IMR-90 (cell line): ENCODE measurements at regions not wholly inside any gene's neighbourhood (a gene's known extent, or its start where the extent isn't known, plus 50 kb on each side); places are given as distances from the start of the nearest gene placed in this dataset.

ENCODE experiments used
- ATAC-seq: fragments of 200-7000 bp; cut with Tn5 transposase; 2 replicates; pipeline ENCODE4 v1.9.1; 2020; ENCODE audit warnings: low read depth, mild to moderate bottlenecking, moderate library complexity
- BruUV-seq: library from RNA; stranded (reverse); fragments of 400-500 nt; replicated peaks from 2 replicates; lab custom pipeline; 2021; lab: Mats Ljungman, UMichigan
- CTCF ChIA-PET: fragments of 300-600 bp; formaldehyde crosslinking; extraction: SDS; loops from one replicate; lab custom pipeline; 2021; ENCODE audit warnings: antibody characterized with exemption; lab: Yijun Ruan, JAX
- POLR2A ChIA-PET: fragments of 300-600 bp; sonication (Branson Sonifier 250); formaldehyde crosslinking; loops from one replicate; lab custom pipeline; 2022; ENCODE audit warnings: antibody characterized with exemption; ENCODE audit not compliant: unreplicated experiment; lab: Charles Lee
- DNase-seq: peaks from one replicate; pipeline ENCODE4 v3.0.0; 2013
- H2AFZ ChIP-seq: replicated peaks from 2 replicates; pipeline ENCODE3; 2013; ENCODE audit warnings: low read length, mild to moderate bottlenecking; ENCODE audit not compliant: poor library complexity
- H2AK5ac ChIP-seq: 2 replicates; pipeline ENCODE4 v1.6.1; 2013; ENCODE audit warnings: low read depth, low read length, inconsistent platforms
- H2AK9ac ChIP-seq: replicated peaks from 2 replicates; pipeline ENCODE3; 2013; ENCODE audit warnings: mild to moderate bottlenecking, low read depth, low read length, moderate library complexity; ENCODE audit not compliant: poor library complexity
- H2BK120ac ChIP-seq: 2 replicates; pipeline ENCODE4 v1.6.1; 2013; ENCODE audit warnings: low read depth, low read length, inconsistent platforms
- H2BK15ac ChIP-seq: 3 replicates; pipeline ENCODE4 v1.6.1; 2013; ENCODE audit warnings: low read depth, low read length, inconsistent platforms
- H2BK20ac ChIP-seq: 2 replicates; pipeline ENCODE4 v1.6.1; 2013; ENCODE audit warnings: low read depth, mild to moderate bottlenecking, inconsistent platforms, low read length, moderate library complexity
- H2BK5ac ChIP-seq: 2 replicates; pipeline ENCODE4 v1.6.1; 2013; ENCODE audit warnings: mild to moderate bottlenecking, low read depth, low read length, inconsistent platforms; ENCODE audit not compliant: poor library complexity, severe bottlenecking
- H3K14ac ChIP-seq: replicated peaks from 2 replicates; pipeline ENCODE4 v1.6.1; 2013; ENCODE audit warnings: low read depth, low read length, inconsistent platforms
- H3K18ac ChIP-seq: 2 replicates; pipeline ENCODE4 v1.6.1; 2013; ENCODE audit warnings: low read depth, low read length, control low read depth
- H3K23ac ChIP-seq: 2 replicates; pipeline ENCODE4 v1.6.1; 2013; ENCODE audit warnings: low read depth, low read length, inconsistent platforms
- H3K27ac ChIP-seq: 2 replicates; pipeline ENCODE4 v1.5.1; 2013; ENCODE audit warnings: mild to moderate bottlenecking, control low read depth, low read length; ENCODE audit not compliant: insufficient read depth
- H3K27me3 ChIP-seq: 2 replicates; pipeline ENCODE4 v1.6.1; 2013; ENCODE audit warnings: low read length; ENCODE audit not compliant: control insufficient read depth, insufficient read depth
- H3K36me3 ChIP-seq: 2 replicates; pipeline ENCODE4 v1.6.1; 2013; ENCODE audit warnings: low read length, mixed read lengths; ENCODE audit not compliant: control insufficient read depth, insufficient read depth
- H3K4ac ChIP-seq: 2 replicates; pipeline ENCODE4 v1.6.1; 2013; ENCODE audit warnings: low read depth, low read length, inconsistent platforms
- H3K4me1 ChIP-seq: 2 replicates; pipeline ENCODE4 v1.6.1; 2013; ENCODE audit warnings: low read length, mixed read lengths; ENCODE audit not compliant: control insufficient read depth, insufficient read depth
- H3K4me2 ChIP-seq: 2 replicates; pipeline ENCODE4 v1.6.1; 2013; ENCODE audit warnings: low read depth, mild to moderate bottlenecking, control low read depth, low read length, moderate library complexity
- H3K4me3 ChIP-seq: 2 replicates; pipeline ENCODE4 v1.5.1; 2013; ENCODE audit warnings: low read depth, mild to moderate bottlenecking, control low read depth, low read length, moderate library complexity; ENCODE audit not compliant: insufficient read depth
- H3K56ac ChIP-seq: 2 replicates; pipeline ENCODE4 v1.6.1; 2013; ENCODE audit warnings: low read length, inconsistent platforms; ENCODE audit not compliant: insufficient read depth; ENCODE audit errors: extremely low read depth
- H3K79me1 ChIP-seq, 2 experiments: 2 replicates each; pipeline ENCODE4 v1.6.1; 2013; ENCODE audit warnings: low read length in 2 of 2, inconsistent platforms in 1 of 2, low read depth in 1 of 2
- H3K9ac ChIP-seq: 2 replicates; pipeline ENCODE4 v1.6.1; 2013; ENCODE audit warnings: low read depth, low read length, control low read depth
- H3K9me1 ChIP-seq: 2 replicates; pipeline ENCODE4 v1.6.1; 2013; ENCODE audit warnings: low read length, inconsistent platforms; ENCODE audit not compliant: insufficient read depth
- H3K9me3 ChIP-seq: 2 replicates; pipeline ENCODE4 v1.6.1; 2013; ENCODE audit warnings: low read length; ENCODE audit not compliant: control insufficient read depth, insufficient read depth
- H4K20me1 ChIP-seq: 2 replicates; pipeline ENCODE4 v1.6.1; 2013; ENCODE audit warnings: low read length, inconsistent platforms; ENCODE audit not compliant: insufficient read depth
- H4K5ac ChIP-seq: 2 replicates; pipeline ENCODE4 v1.6.1; 2013; ENCODE audit warnings: mild to moderate bottlenecking, low read depth, low read length, control low read depth
- H4K8ac ChIP-seq, 2 experiments: 2 replicates each; pipeline ENCODE4 v1.6.1; 2013; ENCODE audit warnings: low read depth in 2 of 2, low read length in 2 of 2, control low read depth in 1 of 2, inconsistent platforms in 1 of 2
- H4K91ac ChIP-seq: 2 replicates; pipeline ENCODE4 v1.6.1; 2013; ENCODE audit warnings: low read depth, low read length, inconsistent platforms; ENCODE audit not compliant: insufficient read depth
- BHLHE40 ChIP-seq: fragments of 150-350 bp; IDR thresholded peaks from 2 replicates; pipeline ENCODE4 v1.6.1; 2016; ENCODE audit warnings: mild to moderate bottlenecking, low read depth, low read length
- CEBPB ChIP-seq: IDR thresholded peaks from 2 replicates; pipeline ENCODE4 v1.6.1; 2012; ENCODE audit warnings: low read depth, low read length, improper control_type of control experiment
- CHD1 ChIP-seq: IDR thresholded peaks from 2 replicates; pipeline ENCODE4 v1.6.1; 2012; ENCODE audit warnings: low read depth, low read length, improper control_type of control experiment
- FOS ChIP-seq: fragments of 150-350 bp; IDR thresholded peaks from 2 replicates; pipeline ENCODE4 v1.6.1; 2016; ENCODE audit warnings: low read depth, low read length
- MAFK ChIP-seq: IDR thresholded peaks from 2 replicates; pipeline ENCODE4 v1.6.1; 2012; ENCODE audit warnings: low read depth, low read length, improper control_type of control experiment
- MAZ ChIP-seq: IDR thresholded peaks from 2 replicates; pipeline ENCODE4 v1.6.1; 2012; ENCODE audit warnings: low read depth, mild to moderate bottlenecking, low read length, improper control_type of control experiment, moderate library complexity, borderline replicate concordance
- MXI1 ChIP-seq: IDR thresholded peaks from 2 replicates; pipeline ENCODE4 v1.6.1; 2012; ENCODE audit warnings: low read depth, mild to moderate bottlenecking, low read length, moderate library complexity, borderline replicate concordance
- NFE2L2 ChIP-seq: fragments of 150-350 bp; IDR thresholded peaks from 2 replicates; pipeline ENCODE4 v1.6.1; 2016; ENCODE audit warnings: low read depth, mild to moderate bottlenecking, low read length
- POLR2A ChIP-seq: IDR thresholded peaks from 2 replicates; pipeline ENCODE4 v1.6.1; 2012; ENCODE audit warnings: mild to moderate bottlenecking, low read depth, low read length
- RAD21 ChIP-seq: IDR thresholded peaks from 2 replicates; pipeline ENCODE4 v1.6.1; 2012; ENCODE audit warnings: low read length, improper control_type of control experiment
- RCOR1 ChIP-seq: IDR thresholded peaks from 2 replicates; pipeline ENCODE4 v1.6.1; 2012; ENCODE audit warnings: mild to moderate bottlenecking, low read length, improper control_type of control experiment; ENCODE audit not compliant: insufficient replicate concordance
- RFX5 ChIP-seq: IDR thresholded peaks from 2 replicates; pipeline ENCODE4 v1.8.0; 2012; ENCODE audit warnings: low read depth, mild to moderate bottlenecking, low read length, moderate library complexity
- SMC3 ChIP-seq: fragments of 150-350 bp; IDR thresholded peaks from 2 replicates; pipeline ENCODE4 v1.6.1; 2016; ENCODE audit warnings: low read depth, mild to moderate bottlenecking, antibody characterized with exemption, low read length, moderate library complexity
- dilution Hi-C: fragments of 300-500 bp; cut with HindIII; formaldehyde crosslinking; loops from one replicate; pipeline ENCODE4 v1.14.3; 2018; ENCODE audit warnings: low sequenced_read_pairs; ENCODE audit not compliant: unreplicated experiment
- in situ Hi-C: fragments of 300-500 bp; cut with MboI; formaldehyde crosslinking; loops from 3 replicates; pipeline ENCODE4 v1.14.3; 2019; ENCODE audit warnings: low sequenced_read_pairs, inconsistent platforms, mixed read lengths
- intact Hi-C: fragments of 100-400 bp; cut with micrococcal nuclease; formaldehyde crosslinking; loops from 2 replicates; pipeline ENCODE4 v1.10.0; 2022
- TF ChIP-seq, protein P1 (sequence below): fragments of 150-350 bp; IDR thresholded peaks from 2 replicates; pipeline ENCODE4 v1.6.1; 2016; ENCODE audit warnings: low read depth, mild to moderate bottlenecking, low read length, moderate library complexity, borderline replicate concordance
- TF ChIP-seq, protein P2 (sequence below): conservative IDR thresholded peaks from 2 replicates; pipeline ENCODE4 v1.5.1; 2012; ENCODE audit warnings: mild to moderate bottlenecking, low read depth, low read length, improper control_type of control experiment
- TF ChIP-seq, protein P3 (sequence below): fragments of 150-350 bp; IDR thresholded peaks from 2 replicates; pipeline ENCODE4 v1.6.1; 2017; ENCODE audit warnings: mild to moderate bottlenecking, antibody characterized with exemption, low read length, low read depth

DNA sequence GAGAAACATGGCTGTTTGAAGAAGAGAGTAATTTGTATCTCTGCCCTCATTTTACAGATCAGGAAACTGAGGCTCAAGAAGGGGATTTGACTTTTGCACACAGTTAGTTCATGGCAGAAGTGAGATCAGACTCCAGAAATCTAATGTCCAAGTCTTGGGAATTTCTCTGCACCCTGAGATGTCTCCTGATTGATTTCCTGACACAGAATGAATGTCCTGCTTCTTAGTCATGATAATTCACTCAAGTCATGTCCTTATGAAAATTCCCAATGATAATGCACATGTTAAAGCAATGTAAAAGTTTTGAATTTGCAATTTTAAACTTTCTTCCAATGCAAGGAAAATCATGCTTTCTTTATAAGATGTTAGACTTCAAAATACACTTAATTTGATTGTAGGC, 105.9 kb downstream of the ACKR3 start:
- DNase-seq, result no peak
- H3K4ac ChIP-seq, result no peak overlapping the region
- in situ Hi-C loops, result no loop called here
- no peak overlapping the region for H2BK120ac ChIP-seq
- no peaks in the 10 kb centered on the region for H3K36me3 ChIP-seq
- no peak overlapping the region for H3K23ac ChIP-seq
- H4K91ac ChIP-seq, result no peak overlapping the region
- H3K4me1 ChIP-seq, result peaks cover under 1% of the 10 kb centered on the region
- H3K27me3 ChIP-seq, result peaks cover 17% of the 10 kb centered on the region
- H2BK5ac ChIP-seq, result no peak overlapping the region
- H2AFZ ChIP-seq, result no peak overlapping the region
- no peaks in the 10 kb centered on the region for H3K9me1 ChIP-seq
- H3K79me1 ChIP-seq, result no peaks in the 10 kb centered on the region
- no peak overlapping the region for H3K4me2 ChIP-seq
- no peak for ATAC-seq
- H2BK15ac ChIP-seq, result no peak overlapping the region
- ChIA-PET CTCF (no interaction called here), POLR2A (no interaction called here)
- H2BK20ac ChIP-seq, result no peak overlapping the region
- no peak overlapping the region for H2AK9ac ChIP-seq
- no peak overlapping the region for H3K14ac ChIP-seq
- dilution Hi-C loops, result no loop called here
- no peak overlapping the region for H4K5ac ChIP-seq
- intact Hi-C loops, result no loop called here
- no peak overlapping the region for H2AK5ac ChIP-seq
- no peaks in the 10 kb centered on the region for H4K20me1 ChIP-seq
- BruUV-seq, result no TSS peak
- TF ChIP-seq FOS (no peak), SMC3 (no peak), RAD21 (no peak), RFX5 (no peak), BHLHE40 (no peak), RCOR1 (no peak), MAZ (no peak), POLR2A (no peak), NFE2L2 (no peak), MXI1 (no peak), MAFK (no peak), CEBPB (no peak), CHD1 (no peak)
- TF ChIP-seq, protein P1, sequence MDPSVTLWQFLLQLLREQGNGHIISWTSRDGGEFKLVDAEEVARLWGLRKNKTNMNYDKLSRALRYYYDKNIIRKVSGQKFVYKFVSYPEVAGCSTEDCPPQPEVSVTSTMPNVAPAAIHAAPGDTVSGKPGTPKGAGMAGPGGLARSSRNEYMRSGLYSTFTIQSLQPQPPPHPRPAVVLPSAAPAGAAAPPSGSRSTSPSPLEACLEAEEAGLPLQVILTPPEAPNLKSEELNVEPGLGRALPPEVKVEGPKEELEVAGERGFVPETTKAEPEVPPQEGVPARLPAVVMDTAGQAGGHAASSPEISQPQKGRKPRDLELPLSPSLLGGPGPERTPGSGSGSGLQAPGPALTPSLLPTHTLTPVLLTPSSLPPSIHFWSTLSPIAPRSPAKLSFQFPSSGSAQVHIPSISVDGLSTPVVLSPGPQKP, result no peak
- TF ChIP-seq, protein P2, sequence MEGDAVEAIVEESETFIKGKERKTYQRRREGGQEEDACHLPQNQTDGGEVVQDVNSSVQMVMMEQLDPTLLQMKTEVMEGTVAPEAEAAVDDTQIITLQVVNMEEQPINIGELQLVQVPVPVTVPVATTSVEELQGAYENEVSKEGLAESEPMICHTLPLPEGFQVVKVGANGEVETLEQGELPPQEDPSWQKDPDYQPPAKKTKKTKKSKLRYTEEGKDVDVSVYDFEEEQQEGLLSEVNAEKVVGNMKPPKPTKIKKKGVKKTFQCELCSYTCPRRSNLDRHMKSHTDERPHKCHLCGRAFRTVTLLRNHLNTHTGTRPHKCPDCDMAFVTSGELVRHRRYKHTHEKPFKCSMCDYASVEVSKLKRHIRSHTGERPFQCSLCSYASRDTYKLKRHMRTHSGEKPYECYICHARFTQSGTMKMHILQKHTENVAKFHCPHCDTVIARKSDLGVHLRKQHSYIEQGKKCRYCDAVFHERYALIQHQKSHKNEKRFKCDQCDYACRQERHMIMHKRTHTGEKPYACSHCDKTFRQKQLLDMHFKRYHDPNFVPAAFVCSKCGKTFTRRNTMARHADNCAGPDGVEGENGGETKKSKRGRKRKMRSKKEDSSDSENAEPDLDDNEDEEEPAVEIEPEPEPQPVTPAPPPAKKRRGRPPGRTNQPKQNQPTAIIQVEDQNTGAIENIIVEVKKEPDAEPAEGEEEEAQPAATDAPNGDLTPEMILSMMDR, result no peak
- TF ChIP-seq, protein P3, sequence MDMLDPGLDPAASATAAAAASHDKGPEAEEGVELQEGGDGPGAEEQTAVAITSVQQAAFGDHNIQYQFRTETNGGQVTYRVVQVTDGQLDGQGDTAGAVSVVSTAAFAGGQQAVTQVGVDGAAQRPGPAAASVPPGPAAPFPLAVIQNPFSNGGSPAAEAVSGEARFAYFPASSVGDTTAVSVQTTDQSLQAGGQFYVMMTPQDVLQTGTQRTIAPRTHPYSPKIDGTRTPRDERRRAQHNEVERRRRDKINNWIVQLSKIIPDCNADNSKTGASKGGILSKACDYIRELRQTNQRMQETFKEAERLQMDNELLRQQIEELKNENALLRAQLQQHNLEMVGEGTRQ, result no peak
- peaks cover 5% of the 10 kb centered on the region; the same call in 1 of the 2 replicates for H3K9me3 ChIP-seq
- H3K18ac ChIP-seq, result no peak overlapping the region
- H3K9ac ChIP-seq, result no peak overlapping the region
- no peak overlapping the region for H4K8ac ChIP-seq
- no peak overlapping the region for H3K56ac ChIP-seq
- no peak overlapping the region for H3K4me3 ChIP-seq
- no peak overlapping the region for H3K27ac ChIP-seq
